Smooth muscle cell (in vitro differentiated cells): ENCODE measurements at regions not wholly inside any gene's neighbourhood (a gene's known extent, or its start where the extent isn't known, plus 50 kb on each side); places are given as distances from the start of the nearest gene placed in this dataset.

ENCODE experiments used
- DNase-seq: peaks from one replicate; lab custom pipeline; 2025; ENCODE audit not compliant: unreplicated experiment; lab: John Stamatoyannopoulos, UW
- H2AFZ ChIP-seq: fragments of 200-600 bp; sonication (generic); 2 replicates; pipeline ENCODE4 v1.6.0; 2016; ENCODE audit warnings: antibody characterized with exemption, low read depth, mild to moderate bottlenecking
- H3F3A ChIP-seq: fragments of 200-600 bp; sonication (generic); 2 replicates; pipeline ENCODE4 v1.6.0; 2017; ENCODE audit warnings: antibody characterized with exemption, low read depth
- H3K27ac ChIP-seq: fragments of 200-600 bp; sonication (generic); 2 replicates; pipeline ENCODE4 v1.5.1; 2016; ENCODE audit warnings: low read depth, mild to moderate bottlenecking
- H3K27me3 ChIP-seq: fragments of 200-600 bp; sonication (generic); 2 replicates; pipeline ENCODE4 v1.6.1; 2016; ENCODE audit warnings: low read depth, mild to moderate bottlenecking
- H3K36me3 ChIP-seq: fragments of 200-600 bp; sonication (generic); 2 replicates; pipeline ENCODE4 v1.5.1; 2016; ENCODE audit warnings: low read depth
- H3K4me1 ChIP-seq: fragments of 200-600 bp; sonication (generic); 2 replicates; pipeline ENCODE4 v1.5.1; 2016; ENCODE audit warnings: low read depth
- H3K4me2 ChIP-seq: fragments of 200-600 bp; sonication (generic); 2 replicates; pipeline ENCODE4 v1.6.0; 2016; ENCODE audit warnings: mild to moderate bottlenecking
- H3K4me3 ChIP-seq: fragments of 200-600 bp; sonication (generic); 2 replicates; pipeline ENCODE4 v1.5.1; 2016; ENCODE audit warnings: mild to moderate bottlenecking
- H3K79me2 ChIP-seq: fragments of 200-600 bp; sonication (generic); 2 replicates; pipeline ENCODE4 v1.6.0; 2016; ENCODE audit warnings: low read depth, mild to moderate bottlenecking
- H3K9ac ChIP-seq: fragments of 200-600 bp; sonication (generic); 2 replicates; pipeline ENCODE4 v1.6.0; 2016; ENCODE audit warnings: low read depth
- H3K9me3 ChIP-seq: fragments of 200-600 bp; sonication (generic); replicated peaks from 2 replicates; pipeline ENCODE4 v1.5.1; 2016; ENCODE audit warnings: low read depth
- H4K20me1 ChIP-seq: fragments of 200-600 bp; sonication (generic); 2 replicates; pipeline ENCODE4 v1.6.0; 2016; ENCODE audit warnings: low read depth
- CTCF ChIP-seq: fragments of 200-600 bp; sonication (generic); IDR thresholded peaks from 2 replicates; pipeline ENCODE4 v1.5.1; 2017; ENCODE audit warnings: borderline replicate concordance, mild to moderate bottlenecking, antibody characterized with exemption; ENCODE audit not compliant: insufficient read depth, poor library complexity, severe bottlenecking
- WGBS: methylation state at CpG from one replicate; pipeline ENCODE4 v1.1.7; 2016; ENCODE audit warnings: low lambda C conversion rate; 5-methylcytosine and 5-hydroxymethylcytosine counted together

GRCh38 chr18:57209713-57210106 is 62.8 kb downstream of the BOD1L2 start:
- Histone ChIP-seq H3K27me3 (no peaks in the 10 kb centered on the region), H3K9me3 (no peaks in the 10 kb centered on the region), H4K20me1 (no peaks in the 10 kb centered on the region), H3K4me3 (peak overlapping the region; percentile 35), H3F3A (peaks cover 8% of the 10 kb centered on the region), H3K4me1 (peaks cover 15% of the 10 kb centered on the region), H3K9ac (no peak overlapping the region), H3K27ac (no peak overlapping the region), H3K4me2 (peak overlapping the region; percentile 81), H3K79me2 (no peaks in the 10 kb centered on the region), H3K36me3 (no peaks in the 10 kb centered on the region), H2AFZ (peak overlapping the region; percentile 78)
- TF ChIP-seq CTCF = no peak
- DNase-seq = no peak
- 22% methylated on average over 10 of the region's 10 CpGs for WGBS

GRCh38 chr18:57210107-57210715 is 63.3 kb downstream of the BOD1L2 start:
- H3K9me3 ChIP-seq = no peaks in the 10 kb centered on the region
- 4% methylated on average over 11 of the region's 11 CpGs for WGBS
- no peaks in the 10 kb centered on the region for H3K27me3 ChIP-seq
- H4K20me1 ChIP-seq = no peaks in the 10 kb centered on the region
- H3K4me2 ChIP-seq = peak overlapping the region; percentile 81
- H3K27ac ChIP-seq = peak overlapping the region; percentile 55
- peak overlapping the region; percentile 78 for H2AFZ ChIP-seq
- no peak for TF ChIP-seq CTCF
- peak; percentile 6 for DNase-seq
- no peaks in the 10 kb centered on the region for H3K36me3 ChIP-seq
- no peak overlapping the region for H3K9ac ChIP-seq
- peak overlapping the region; percentile 35 for H3K4me3 ChIP-seq
- H3K4me1 ChIP-seq = peaks cover 15% of the 10 kb centered on the region
- H3F3A ChIP-seq = peaks cover 8% of the 10 kb centered on the region
- no peaks in the 10 kb centered on the region for H3K79me2 ChIP-seq

- no peak for TF ChIP-seq CTCF
- no peaks in the 10 kb centered on the region for H3K9me3 ChIP-seq
- H3K4me2 ChIP-seq = peak overlapping the region; percentile 81
- peaks cover 15% of the 10 kb centered on the region for H3K4me1 ChIP-seq
- no peak for DNase-seq
- no peak overlapping the region for H3K9ac ChIP-seq
- H2AFZ ChIP-seq = peak overlapping the region; percentile 30
- no peaks in the 10 kb centered on the region for H3K79me2 ChIP-seq
- no peaks in the 10 kb centered on the region for H3K36me3 ChIP-seq
- H3F3A ChIP-seq = peaks cover 8% of the 10 kb centered on the region
- H3K27me3 ChIP-seq = no peaks in the 10 kb centered on the region
- peak overlapping the region; percentile 35 for H3K4me3 ChIP-seq
- H4K20me1 ChIP-seq = no peaks in the 10 kb centered on the region
- H3K27ac ChIP-seq = peak overlapping the region; percentile 55
- WGBS = 12% methylated on average over 1 of the region's 1 CpG
These were observed 64.0 kb downstream of the BOD1L2 start for GRCh38 chr18:57210716-57211411.

DNA sequence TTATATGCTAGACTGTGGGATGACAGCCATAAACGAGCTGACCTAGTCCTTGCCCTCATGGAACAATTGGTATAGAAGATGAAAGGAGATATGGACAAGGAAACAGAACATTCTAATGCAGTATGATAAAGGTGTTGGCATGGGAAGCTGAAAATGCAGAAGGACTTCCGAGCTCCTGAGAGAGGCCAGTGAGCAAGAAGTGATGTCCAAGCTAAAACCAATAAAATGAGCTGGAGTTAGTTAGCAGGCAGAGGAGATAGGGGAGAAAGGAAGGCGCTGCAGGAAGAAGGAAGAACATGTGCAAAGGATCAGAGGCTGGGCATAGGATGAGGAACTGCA is 64.5 kb downstream of the BOD1L2 start:
- H2AFZ ChIP-seq = no peak overlapping the region
- H3F3A ChIP-seq = peaks cover 8% of the 10 kb centered on the region
- no peaks in the 10 kb centered on the region for H4K20me1 ChIP-seq
- DNase-seq = no peak
- no peak overlapping the region for H3K27ac ChIP-seq
- WGBS = 78% methylated on average over 3 of the region's 3 CpGs
- no peaks in the 10 kb centered on the region for H3K9me3 ChIP-seq
- H3K4me2 ChIP-seq = no peak overlapping the region
- H3K36me3 ChIP-seq = no peaks in the 10 kb centered on the region
- H3K4me3 ChIP-seq = no peak overlapping the region
- no peak overlapping the region for H3K9ac ChIP-seq
- H3K4me1 ChIP-seq = peaks cover 15% of the 10 kb centered on the region
- no peaks in the 10 kb centered on the region for H3K79me2 ChIP-seq
- no peaks in the 10 kb centered on the region for H3K27me3 ChIP-seq
- TF ChIP-seq CTCF = no peak
